GM23338 (cell line): ENCODE measurements at regions not wholly inside any gene's neighbourhood (a gene's known extent, or its start where the extent isn't known, plus 50 kb on each side); places are given as distances from the start of the nearest gene placed in this dataset.

ENCODE experiments used
- ATAC-seq: fragments of 200-7000 bp; cut with Tn5 transposase; 3 replicates; pipeline ENCODE4 v1.9.1; 2020
- DNase-seq: peaks from one replicate; pipeline ENCODE4 v3.0.0-alpha.2; 2015; ENCODE audit warnings: low spot score
- H2AFZ ChIP-seq: fragments of 200-600 bp; sonication (generic); 2 replicates; pipeline ENCODE4 v1.8.0; 2016; ENCODE audit warnings: antibody characterized with exemption, mild to moderate bottlenecking, moderate library complexity
- H3F3A ChIP-seq: fragments of 200-600 bp; sonication (generic); replicated peaks from 2 replicates; pipeline ENCODE4 v1.8.0; 2017; ENCODE audit warnings: antibody characterized with exemption, mixed run types, low read depth
- H3K27ac ChIP-seq: fragments of 200-600 bp; sonication (generic); 2 replicates; pipeline ENCODE4 v1.6.1; 2016; ENCODE audit warnings: low read depth
- H3K27me3 ChIP-seq: fragments of 200-600 bp; sonication (generic); 2 replicates; pipeline ENCODE4 v1.8.0; 2016; ENCODE audit warnings: mild to moderate bottlenecking, mixed run types, moderate library complexity; ENCODE audit not compliant: insufficient read depth
- H3K36me3 ChIP-seq: fragments of 200-600 bp; sonication (generic); 2 replicates; pipeline ENCODE4 v1.8.0; 2016; ENCODE audit warnings: mild to moderate bottlenecking; ENCODE audit not compliant: insufficient read depth
- H3K4me1 ChIP-seq: fragments of 200-600 bp; sonication (generic); 2 replicates; pipeline ENCODE4 v1.8.0; 2016; ENCODE audit warnings: mild to moderate bottlenecking, moderate library complexity; ENCODE audit not compliant: insufficient read depth
- H3K4me2 ChIP-seq: fragments of 200-600 bp; sonication (generic); 2 replicates; pipeline ENCODE4 v1.7.1; 2017; ENCODE audit warnings: mixed run types
- H3K4me3 ChIP-seq: fragments of 200-600 bp; sonication (generic); 2 replicates; pipeline ENCODE4 v1.6.1; 2016; ENCODE audit warnings: mixed run types
- H3K79me2 ChIP-seq: fragments of 200-600 bp; sonication (generic); replicated peaks from 2 replicates; pipeline ENCODE4 v1.8.0; 2017; ENCODE audit warnings: mild to moderate bottlenecking; ENCODE audit not compliant: insufficient read depth
- H3K9me2 ChIP-seq: fragments of 200-600 bp; sonication (generic); 2 replicates; pipeline ENCODE4 v1.8.0; 2017; ENCODE audit not compliant: insufficient read depth
- H4K20me1 ChIP-seq: fragments of 200-600 bp; sonication (generic); replicated peaks from 2 replicates; pipeline ENCODE4 v1.8.0; 2017; ENCODE audit warnings: mild to moderate bottlenecking; ENCODE audit not compliant: insufficient read depth
- H3K27ac Mint-ChIP-seq: 2 replicates; pipeline ENCODE4 v1.8.0; 2020; ENCODE audit warnings: inconsistent platforms, mild to moderate bottlenecking, moderate library complexity, mixed read lengths
- H3K27me3 Mint-ChIP-seq: 3 replicates; pipeline ENCODE4 v1.8.0; 2022; ENCODE audit warnings: low read depth, mild to moderate bottlenecking, moderate library complexity, mixed read lengths, inconsistent platforms; ENCODE audit not compliant: insufficient read depth, poor library complexity
- H3K36me3 Mint-ChIP-seq: 3 replicates; pipeline ENCODE4 v1.8.0; 2021; ENCODE audit warnings: low read depth, mild to moderate bottlenecking, inconsistent platforms, moderate library complexity, mixed read lengths
- H3K4me1 Mint-ChIP-seq: 3 replicates; pipeline ENCODE4 v1.8.0; 2020; ENCODE audit warnings: mild to moderate bottlenecking, inconsistent platforms, mixed read lengths
- H3K4me3 Mint-ChIP-seq: 3 replicates; pipeline ENCODE4 v1.8.0; 2021; ENCODE audit warnings: moderate library complexity, mild to moderate bottlenecking, inconsistent platforms, mixed read lengths
- H3K9me3 Mint-ChIP-seq: 3 replicates; pipeline ENCODE4 v1.8.0; 2020; ENCODE audit warnings: moderate library complexity, mild to moderate bottlenecking, inconsistent platforms, mixed read lengths
- EZH2 ChIP-seq: fragments of 200-600 bp; sonication (generic); IDR thresholded peaks from one replicate; pipeline ENCODE4 v1.8.0; 2017; ENCODE audit warnings: antibody characterized with exemption, mild to moderate bottlenecking, low read depth; ENCODE audit not compliant: unreplicated experiment
- EZH2phosphoT487 ChIP-seq: fragments of 200-600 bp; sonication (generic); IDR thresholded peaks from one replicate; pipeline ENCODE4 v1.8.1; 2018; ENCODE audit warnings: antibody characterized with exemption; ENCODE audit not compliant: unreplicated experiment
- JUNB ChIP-seq: IDR thresholded peaks from one replicate; pipeline ENCODE4 v1.6.1; 2016; ENCODE audit warnings: antibody characterized with exemption; ENCODE audit not compliant: unreplicated experiment
- NANOG ChIP-seq: IDR thresholded peaks from 2 replicates; pipeline ENCODE4 v1.6.1; 2016; ENCODE audit warnings: antibody characterized with exemption, borderline replicate concordance
- POLR2AphosphoS5 ChIP-seq: IDR thresholded peaks from 2 replicates; pipeline ENCODE4 v1.6.1; 2016; ENCODE audit warnings: antibody characterized with exemption, low read depth
- ZNF331 ChIP-seq: fragments of 250-450 bp; sonication (Bioruptor Pico); IDR thresholded peaks from 2 replicates; pipeline ENCODE4 v1.5.0; 2020; ENCODE audit warnings: low read depth, mild to moderate bottlenecking, moderate library complexity
- TF ChIP-seq, protein P1 (sequence below): IDR thresholded peaks from 2 replicates; pipeline ENCODE4 v1.6.1; 2016; ENCODE audit warnings: antibody characterized with exemption
- TF ChIP-seq, protein P2 (sequence below), 2 experiments: fragments of 200-600 bp in 1 of 2; sonication (generic) in 1 of 2; conservative IDR thresholded peaks; 2 replicates each; pipeline versions ENCODE4 v1.5.1 to v1.6.1; 2016 to 2017; ENCODE audit warnings: antibody characterized with exemption in 2 of 2, low read depth in 2 of 2, mild to moderate bottlenecking in 2 of 2, moderate library complexity in 1 of 2
- TF ChIP-seq, protein P3 (sequence below): fragments of 250-450 bp; sonication (Bioruptor Pico); IDR thresholded peaks from 2 replicates; pipeline ENCODE4 v1.5.0; 2020; ENCODE audit warnings: mild to moderate bottlenecking, moderate library complexity

DNA sequence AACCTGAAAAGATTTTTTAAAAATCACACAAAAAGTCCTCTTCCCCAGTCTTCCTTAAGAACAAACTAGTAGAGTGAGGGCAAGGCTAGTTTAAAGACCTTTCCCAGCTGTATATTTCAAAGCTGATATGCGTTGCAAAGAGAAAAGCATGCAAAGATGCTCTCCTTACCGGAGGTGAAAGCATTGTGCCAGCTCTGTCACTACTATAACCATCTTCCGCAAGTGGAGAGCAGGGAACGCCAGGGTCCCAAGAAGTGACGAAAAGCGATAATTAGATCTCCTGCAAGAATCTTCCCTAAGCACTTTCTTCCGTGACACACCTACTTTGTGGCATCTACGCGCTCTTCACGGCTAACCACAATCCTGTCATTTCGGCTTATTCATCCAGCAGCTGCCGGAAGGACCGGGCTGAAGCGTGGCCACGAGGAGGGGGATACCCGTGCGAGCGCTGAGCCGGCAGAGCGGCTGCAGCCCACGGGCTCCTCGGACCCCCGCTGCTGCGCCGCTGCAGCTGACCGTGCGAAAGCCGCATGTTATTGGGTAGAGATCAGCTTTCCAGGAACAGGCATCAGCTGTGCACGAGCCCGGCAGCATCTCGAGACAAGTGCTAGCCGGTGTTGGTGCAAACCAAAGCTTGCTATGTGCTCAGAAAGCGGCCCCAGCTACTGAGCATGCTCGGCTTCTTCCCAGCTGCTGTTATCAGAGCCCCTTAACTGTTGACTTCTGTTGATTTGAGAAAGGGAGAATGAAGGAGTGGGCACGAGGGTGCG, 57.2 kb upstream of the ARHGAP18 start:
- no peak for TF ChIP-seq ZNF331 (CRISPR knock-in tag)
- peak; percentile 21; the same call in 1 of the 2 replicates for TF ChIP-seq POLR2AphosphoS5
- H3K27ac ChIP-seq, result no peak overlapping the region
- H2AFZ ChIP-seq, result peak overlapping the region; percentile 98
- H3K36me3 ChIP-seq, result no peaks in the 10 kb centered on the region
- H3K4me3 Mint-ChIP-seq, result peak overlapping the region; percentile 78
- H3K9me3 Mint-ChIP-seq, result peaks cover 1% of the 10 kb centered on the region; the same call in 1 of the 3 replicates
- no peaks in the 10 kb centered on the region for H3K9me2 ChIP-seq
- H3K4me1 ChIP-seq, result 0 out of 2 replicates have a peak, but pooled peaks cover 6% of the 10 kb centered on the region
- H3K27me3 ChIP-seq, result peaks cover 34% of the 10 kb centered on the region
- H3F3A ChIP-seq, result no peaks in the 10 kb centered on the region
- peak overlapping the region; percentile 84 for H3K4me2 ChIP-seq
- H3K79me2 ChIP-seq, result no peaks in the 10 kb centered on the region
- no peaks in the 10 kb centered on the region for H4K20me1 ChIP-seq
- peaks cover 8% of the 10 kb centered on the region for H3K4me1 Mint-ChIP-seq
- DNase-seq (peak; percentile 77), ATAC-seq (peak; percentile 93)
- peak overlapping the region; percentile 54 for H3K4me3 ChIP-seq
- no peaks in the 10 kb centered on the region; the same call in 2 of the 3 replicates for H3K36me3 Mint-ChIP-seq
- H3K27ac Mint-ChIP-seq, result no peak overlapping the region
- H3K27me3 Mint-ChIP-seq, result peaks cover 14% of the 10 kb centered on the region

DNA sequence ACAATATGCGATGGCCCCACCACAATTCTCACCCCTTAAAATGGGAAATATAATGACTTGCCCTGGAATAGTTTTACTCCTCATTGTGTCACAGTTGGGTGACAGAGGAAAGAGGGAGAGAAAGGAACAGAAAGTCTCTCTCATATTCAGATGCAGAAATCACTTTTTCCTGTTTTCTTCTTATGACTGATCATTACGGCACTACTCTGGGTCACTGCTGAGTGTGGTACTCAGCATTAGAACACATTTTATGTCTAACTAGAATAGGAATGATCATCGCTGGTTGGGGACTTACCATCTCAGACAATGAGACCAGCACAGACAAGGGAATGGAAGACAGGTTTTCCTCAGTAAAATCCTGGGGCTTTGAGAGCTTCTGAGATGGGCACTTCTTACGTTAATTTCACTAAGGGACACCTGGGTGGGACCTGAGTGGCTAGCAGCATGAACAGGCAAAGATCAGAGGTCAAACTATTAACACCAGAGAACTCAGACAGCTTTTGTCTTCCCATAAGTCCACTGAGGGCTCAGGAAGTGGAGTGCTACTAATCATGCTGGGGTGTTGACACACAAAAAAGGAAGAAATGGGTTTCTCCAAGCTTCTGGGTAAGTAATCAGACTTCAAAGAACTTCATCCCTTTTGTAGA, 54.9 kb upstream of the ARHGAP18 start:
- ATAC-seq (no peak), DNase-seq (peak; percentile 4)
- Mint-ChIP-seq H3K36me3 (no peaks in the 10 kb centered on the region), H3K27ac (no peak overlapping the region), H3K27me3 (peaks cover 11% of the 10 kb centered on the region), H3K4me3 (no peak overlapping the region), H3K4me1 (peaks cover 8% of the 10 kb centered on the region), H3K9me3 (no peaks in the 10 kb centered on the region)
- Histone ChIP-seq H2AFZ (peak overlapping the region; percentile 75; the same call in 1 of the 2 replicates), H3K9me2 (no peaks in the 10 kb centered on the region), H3K27me3 (peaks cover 34% of the 10 kb centered on the region), H4K20me1 (no peaks in the 10 kb centered on the region), H3K36me3 (no peaks in the 10 kb centered on the region), H3K27ac (no peak overlapping the region), H3F3A (no peaks in the 10 kb centered on the region), H3K4me3 (no peak overlapping the region), H3K4me1 (0 out of 2 replicates have a peak, but pooled peaks cover 6% of the 10 kb centered on the region), H3K79me2 (no peaks in the 10 kb centered on the region), H3K4me2 (no peak overlapping the region)
- TF ChIP-seq, protein P1, sequence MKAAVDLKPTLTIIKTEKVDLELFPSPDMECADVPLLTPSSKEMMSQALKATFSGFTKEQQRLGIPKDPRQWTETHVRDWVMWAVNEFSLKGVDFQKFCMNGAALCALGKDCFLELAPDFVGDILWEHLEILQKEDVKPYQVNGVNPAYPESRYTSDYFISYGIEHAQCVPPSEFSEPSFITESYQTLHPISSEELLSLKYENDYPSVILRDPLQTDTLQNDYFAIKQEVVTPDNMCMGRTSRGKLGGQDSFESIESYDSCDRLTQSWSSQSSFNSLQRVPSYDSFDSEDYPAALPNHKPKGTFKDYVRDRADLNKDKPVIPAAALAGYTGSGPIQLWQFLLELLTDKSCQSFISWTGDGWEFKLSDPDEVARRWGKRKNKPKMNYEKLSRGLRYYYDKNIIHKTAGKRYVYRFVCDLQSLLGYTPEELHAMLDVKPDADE, result no peak
- no peak for TF ChIP-seq JUNB
- TF ChIP-seq EZH2, result no peak
- TF ChIP-seq, protein P2, sequence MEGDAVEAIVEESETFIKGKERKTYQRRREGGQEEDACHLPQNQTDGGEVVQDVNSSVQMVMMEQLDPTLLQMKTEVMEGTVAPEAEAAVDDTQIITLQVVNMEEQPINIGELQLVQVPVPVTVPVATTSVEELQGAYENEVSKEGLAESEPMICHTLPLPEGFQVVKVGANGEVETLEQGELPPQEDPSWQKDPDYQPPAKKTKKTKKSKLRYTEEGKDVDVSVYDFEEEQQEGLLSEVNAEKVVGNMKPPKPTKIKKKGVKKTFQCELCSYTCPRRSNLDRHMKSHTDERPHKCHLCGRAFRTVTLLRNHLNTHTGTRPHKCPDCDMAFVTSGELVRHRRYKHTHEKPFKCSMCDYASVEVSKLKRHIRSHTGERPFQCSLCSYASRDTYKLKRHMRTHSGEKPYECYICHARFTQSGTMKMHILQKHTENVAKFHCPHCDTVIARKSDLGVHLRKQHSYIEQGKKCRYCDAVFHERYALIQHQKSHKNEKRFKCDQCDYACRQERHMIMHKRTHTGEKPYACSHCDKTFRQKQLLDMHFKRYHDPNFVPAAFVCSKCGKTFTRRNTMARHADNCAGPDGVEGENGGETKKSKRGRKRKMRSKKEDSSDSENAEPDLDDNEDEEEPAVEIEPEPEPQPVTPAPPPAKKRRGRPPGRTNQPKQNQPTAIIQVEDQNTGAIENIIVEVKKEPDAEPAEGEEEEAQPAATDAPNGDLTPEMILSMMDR (conservative IDR thresholded peaks at IDR 0.05; ENCODE audit: low read depth in 2 of 2), result no peak
- TF ChIP-seq EZH2phosphoT487, result no peak
- TF ChIP-seq, protein P3, sequence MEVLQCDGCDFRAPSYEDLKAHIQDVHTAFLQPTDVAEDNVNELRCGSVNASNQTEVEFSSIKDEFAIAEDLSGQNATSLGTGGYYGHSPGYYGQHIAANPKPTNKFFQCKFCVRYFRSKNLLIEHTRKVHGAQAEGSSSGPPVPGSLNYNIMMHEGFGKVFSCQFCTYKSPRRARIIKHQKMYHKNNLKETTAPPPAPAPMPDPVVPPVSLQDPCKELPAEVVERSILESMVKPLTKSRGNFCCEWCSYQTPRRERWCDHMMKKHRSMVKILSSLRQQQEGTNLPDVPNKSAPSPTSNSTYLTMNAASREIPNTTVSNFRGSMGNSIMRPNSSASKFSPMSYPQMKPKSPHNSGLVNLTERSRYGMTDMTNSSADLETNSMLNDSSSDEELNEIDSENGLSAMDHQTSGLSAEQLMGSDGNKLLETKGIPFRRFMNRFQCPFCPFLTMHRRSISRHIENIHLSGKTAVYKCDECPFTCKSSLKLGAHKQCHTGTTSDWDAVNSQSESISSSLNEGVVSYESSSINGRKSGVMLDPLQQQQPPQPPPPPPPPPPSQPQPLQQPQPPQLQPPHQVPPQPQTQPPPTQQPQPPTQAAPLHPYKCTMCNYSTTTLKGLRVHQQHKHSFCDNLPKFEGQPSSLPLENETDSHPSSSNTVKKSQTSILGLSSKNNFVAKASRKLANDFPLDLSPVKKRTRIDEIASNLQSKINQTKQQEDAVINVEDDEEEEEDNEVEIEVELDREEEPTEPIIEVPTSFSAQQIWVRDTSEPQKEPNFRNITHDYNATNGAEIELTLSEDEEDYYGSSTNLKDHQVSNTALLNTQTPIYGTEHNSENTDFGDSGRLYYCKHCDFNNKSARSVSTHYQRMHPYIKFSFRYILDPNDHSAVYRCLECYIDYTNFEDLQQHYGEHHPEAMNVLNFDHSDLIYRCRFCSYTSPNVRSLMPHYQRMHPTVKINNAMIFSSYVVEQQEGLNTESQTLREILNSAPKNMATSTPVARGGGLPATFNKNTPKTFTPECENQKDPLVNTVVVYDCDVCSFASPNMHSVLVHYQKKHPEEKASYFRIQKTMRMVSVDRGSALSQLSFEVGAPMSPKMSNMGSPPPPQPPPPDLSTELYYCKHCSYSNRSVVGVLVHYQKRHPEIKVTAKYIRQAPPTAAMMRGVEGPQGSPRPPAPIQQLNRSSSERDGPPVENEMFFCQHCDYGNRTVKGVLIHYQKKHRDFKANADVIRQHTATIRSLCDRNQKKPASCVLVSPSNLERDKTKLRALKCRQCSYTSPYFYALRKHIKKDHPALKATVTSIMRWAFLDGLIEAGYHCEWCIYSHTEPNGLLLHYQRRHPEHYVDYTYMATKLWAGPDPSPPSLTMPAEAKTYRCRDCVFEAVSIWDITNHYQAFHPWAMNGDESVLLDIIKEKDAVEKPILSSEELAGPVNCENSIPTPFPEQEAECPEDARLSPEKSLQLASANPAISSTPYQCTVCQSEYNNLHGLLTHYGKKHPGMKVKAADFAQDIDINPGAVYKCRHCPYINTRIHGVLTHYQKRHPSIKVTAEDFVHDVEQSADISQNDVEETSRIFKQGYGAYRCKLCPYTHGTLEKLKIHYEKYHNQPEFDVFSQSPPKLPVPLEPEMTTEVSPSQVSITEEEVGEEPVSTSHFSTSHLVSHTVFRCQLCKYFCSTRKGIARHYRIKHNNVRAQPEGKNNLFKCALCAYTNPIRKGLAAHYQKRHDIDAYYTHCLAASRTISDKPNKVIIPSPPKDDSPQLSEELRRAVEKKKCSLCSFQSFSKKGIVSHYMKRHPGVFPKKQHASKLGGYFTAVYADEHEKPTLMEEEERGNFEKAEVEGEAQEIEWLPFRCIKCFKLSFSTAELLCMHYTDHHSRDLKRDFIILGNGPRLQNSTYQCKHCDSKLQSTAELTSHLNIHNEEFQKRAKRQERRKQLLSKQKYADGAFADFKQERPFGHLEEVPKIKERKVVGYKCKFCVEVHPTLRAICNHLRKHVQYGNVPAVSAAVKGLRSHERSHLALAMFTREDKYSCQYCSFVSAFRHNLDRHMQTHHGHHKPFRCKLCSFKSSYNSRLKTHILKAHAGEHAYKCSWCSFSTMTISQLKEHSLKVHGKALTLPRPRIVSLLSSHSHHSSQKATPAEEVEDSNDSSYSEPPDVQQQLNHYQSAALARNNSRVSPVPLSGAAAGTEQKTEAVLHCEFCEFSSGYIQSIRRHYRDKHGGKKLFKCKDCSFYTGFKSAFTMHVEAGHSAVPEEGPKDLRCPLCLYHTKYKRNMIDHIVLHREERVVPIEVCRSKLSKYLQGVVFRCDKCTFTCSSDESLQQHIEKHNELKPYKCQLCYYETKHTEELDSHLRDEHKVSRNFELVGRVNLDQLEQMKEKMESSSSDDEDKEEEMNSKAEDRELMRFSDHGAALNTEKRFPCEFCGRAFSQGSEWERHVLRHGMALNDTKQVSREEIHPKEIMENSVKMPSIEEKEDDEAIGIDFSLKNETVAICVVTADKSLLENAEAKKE, result no peak
- no peak for TF ChIP-seq NANOG
